ENCODE measurements at regions not wholly inside any gene's neighbourhood (a gene's known extent, or its start where the extent isn't known, plus 50 kb on each side); places are given as distances from the start of the nearest gene placed in this dataset.

DNA sequence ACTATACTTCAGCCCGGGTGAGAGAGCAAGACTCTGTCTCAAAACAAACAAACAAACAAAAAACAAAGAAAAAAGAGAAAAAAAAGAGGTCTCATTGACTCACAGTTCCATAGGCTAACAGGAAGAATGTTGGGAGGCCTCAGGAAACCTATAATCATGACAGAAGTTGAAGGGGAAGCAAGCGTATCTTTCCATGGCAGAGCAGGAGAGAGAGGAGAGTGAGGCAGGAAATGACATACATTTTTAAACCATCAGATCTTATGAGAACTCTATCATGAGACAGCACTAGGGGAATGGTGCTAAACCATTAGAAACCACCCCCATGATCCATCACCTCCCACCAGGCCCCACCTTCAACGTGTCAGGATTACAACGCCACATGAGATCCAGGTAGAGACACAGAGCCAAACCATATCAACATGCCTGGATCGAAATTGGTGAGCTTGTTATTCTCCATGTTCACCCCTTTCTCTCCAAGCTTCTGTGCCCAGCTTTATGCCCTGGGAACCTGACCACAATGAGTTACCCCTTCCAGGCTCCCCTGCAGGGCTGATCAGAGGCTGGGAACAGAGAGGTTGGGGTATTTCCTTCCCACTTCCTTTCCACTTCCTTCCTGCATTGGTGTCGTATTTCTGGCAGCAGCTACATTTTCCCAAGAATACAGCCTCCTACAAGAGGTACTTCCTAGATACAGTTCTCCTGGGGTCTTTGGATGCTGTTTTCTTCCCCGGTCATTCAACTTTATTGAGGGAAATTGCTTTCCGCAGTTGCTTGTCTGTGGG is 219.3 kb upstream of the FLRT2 start:
- H3K9me3 ChIP-seq (ENCODE audit: low read length) = peaks cover 6% of the 10 kb centered on the region

DNA sequence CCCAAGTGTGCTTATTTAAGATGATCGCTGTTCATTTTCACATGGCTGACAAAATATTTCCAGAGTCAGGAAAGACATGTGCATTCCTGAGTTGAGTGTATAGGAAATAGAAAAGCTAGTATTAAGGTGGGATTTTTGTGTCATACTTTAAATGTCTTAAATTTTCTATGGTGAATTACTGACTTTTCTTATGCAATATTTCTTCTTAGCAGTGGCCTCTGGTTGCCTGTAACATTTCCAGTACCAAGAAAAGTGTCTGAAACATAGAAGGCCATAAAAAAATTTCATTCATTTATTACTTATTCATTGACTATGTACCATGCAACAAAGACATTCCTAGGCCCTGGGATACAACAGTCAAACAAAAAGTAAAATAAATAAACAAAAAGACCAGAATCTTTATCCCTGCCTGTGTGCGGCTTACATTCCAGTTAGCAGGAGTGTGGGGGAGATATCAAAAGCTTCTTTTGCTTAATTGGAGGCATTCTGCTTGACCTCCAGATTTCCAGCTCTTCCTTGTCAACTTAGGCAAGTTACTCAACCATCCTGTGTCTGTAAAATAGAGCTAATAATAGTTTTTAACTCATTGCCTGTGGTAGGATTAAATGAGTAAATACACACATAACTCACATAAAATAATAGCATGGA is 216.3 kb upstream of the FLRT2 start:
- H3K79me2 ChIP-seq (ENCODE audit: low read length) = no peaks in the 10 kb centered on the region
- no peaks in the 10 kb centered on the region for H3K9me2 ChIP-seq (replicated peaks; ENCODE audit: insufficient read depth, low read length)
- peaks cover 11% of the 10 kb centered on the region for H3K9me3 ChIP-seq (ENCODE audit: low read length)
- no peaks in the 10 kb centered on the region for H4K20me1 ChIP-seq (ENCODE audit: insufficient read depth, low read depth, low read length)
- H2AFZ ChIP-seq (ENCODE audit: low read length) = no peak overlapping the region
- no peak overlapping the region for H3K4me2 ChIP-seq (ENCODE audit: low read depth, low read length, poor library complexity, severe bottlenecking)
- H3K4me3 ChIP-seq (ENCODE audit: low read length) = no peak overlapping the region
- no peak overlapping the region for H3K27ac ChIP-seq (ENCODE audit: low read length)
- H3K9ac ChIP-seq (ENCODE audit: low read length) = no peak overlapping the region
- H3K27me3 ChIP-seq (ENCODE audit: low read length) = no peaks in the 10 kb centered on the region; the same call in 1 of the 2 replicates
- DNase-seq = no peak
- H3K4me1 ChIP-seq (ENCODE audit: low read length) = no peaks in the 10 kb centered on the region
- H3K36me3 ChIP-seq (ENCODE audit: insufficient read depth, low read length) = no peaks in the 10 kb centered on the region

More for the DNA sequence above, 219.3 kb upstream of the FLRT2 start:
- H3K9me2 ChIP-seq (replicated peaks; ENCODE audit: insufficient read depth, low read length) = no peaks in the 10 kb centered on the region
- no peak overlapping the region for H3K4me2 ChIP-seq (ENCODE audit: low read depth, low read length, poor library complexity, severe bottlenecking)
- H3K27me3 ChIP-seq (ENCODE audit: low read length) = no peaks in the 10 kb centered on the region
- H3K36me3 ChIP-seq (ENCODE audit: insufficient read depth, low read length) = no peaks in the 10 kb centered on the region
- no peaks in the 10 kb centered on the region for H3K79me2 ChIP-seq (ENCODE audit: low read length)
- no peak overlapping the region for H3K4me3 ChIP-seq (ENCODE audit: low read length)
- H3K4me1 ChIP-seq (ENCODE audit: low read length) = no peaks in the 10 kb centered on the region
- H2AFZ ChIP-seq (ENCODE audit: low read length) = no peak overlapping the region
- H4K20me1 ChIP-seq (ENCODE audit: insufficient read depth, low read depth, low read length) = no peaks in the 10 kb centered on the region
- H3K27ac ChIP-seq (ENCODE audit: low read length) = no peak overlapping the region
- H3K9ac ChIP-seq (ENCODE audit: low read length) = no peak overlapping the region
- no peak for DNase-seq

DNA sequence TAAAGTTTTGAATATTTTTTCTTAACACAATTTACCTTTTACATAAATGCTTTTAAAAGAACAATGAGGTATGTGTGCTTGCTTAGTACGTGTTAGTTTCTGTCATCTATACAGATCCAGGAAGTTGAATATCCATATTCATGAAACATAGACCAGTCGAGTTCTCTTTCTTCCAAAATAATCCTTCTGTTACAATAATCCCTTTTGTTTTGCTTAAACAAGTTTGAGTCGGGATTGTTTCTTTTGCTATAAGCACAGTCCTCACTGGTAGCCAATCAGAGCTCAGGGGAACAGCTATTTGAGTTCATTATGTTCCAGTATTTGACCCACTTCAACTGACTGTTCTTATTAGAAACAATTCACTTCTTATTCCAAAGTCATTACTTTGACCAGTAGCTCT is 214.7 kb upstream of the FLRT2 start:
- H3K9me3 ChIP-seq (ENCODE audit: low read length) = peaks cover 11% of the 10 kb centered on the region
- H3K9me2 ChIP-seq (replicated peaks; ENCODE audit: insufficient read depth, low read length) = no peaks in the 10 kb centered on the region
- H3K27me3 ChIP-seq (ENCODE audit: low read length) = no peaks in the 10 kb centered on the region; the same call in 1 of the 2 replicates
- H3K4me3 ChIP-seq (ENCODE audit: low read length) = no peak overlapping the region
- H4K20me1 ChIP-seq (ENCODE audit: insufficient read depth, low read depth, low read length) = no peaks in the 10 kb centered on the region
- no peak overlapping the region for H3K27ac ChIP-seq (ENCODE audit: low read length)
- no peak overlapping the region for H3K4me2 ChIP-seq (ENCODE audit: low read depth, low read length, poor library complexity, severe bottlenecking)
- H3K79me2 ChIP-seq (ENCODE audit: low read length) = no peaks in the 10 kb centered on the region
- H3K9ac ChIP-seq (ENCODE audit: low read length) = no peak overlapping the region
- no peak overlapping the region for H2AFZ ChIP-seq (ENCODE audit: low read length)
- H3K4me1 ChIP-seq (ENCODE audit: low read length) = no peaks in the 10 kb centered on the region
- no peak for DNase-seq
- H3K36me3 ChIP-seq (ENCODE audit: insufficient read depth, low read length) = no peaks in the 10 kb centered on the region

DNA sequence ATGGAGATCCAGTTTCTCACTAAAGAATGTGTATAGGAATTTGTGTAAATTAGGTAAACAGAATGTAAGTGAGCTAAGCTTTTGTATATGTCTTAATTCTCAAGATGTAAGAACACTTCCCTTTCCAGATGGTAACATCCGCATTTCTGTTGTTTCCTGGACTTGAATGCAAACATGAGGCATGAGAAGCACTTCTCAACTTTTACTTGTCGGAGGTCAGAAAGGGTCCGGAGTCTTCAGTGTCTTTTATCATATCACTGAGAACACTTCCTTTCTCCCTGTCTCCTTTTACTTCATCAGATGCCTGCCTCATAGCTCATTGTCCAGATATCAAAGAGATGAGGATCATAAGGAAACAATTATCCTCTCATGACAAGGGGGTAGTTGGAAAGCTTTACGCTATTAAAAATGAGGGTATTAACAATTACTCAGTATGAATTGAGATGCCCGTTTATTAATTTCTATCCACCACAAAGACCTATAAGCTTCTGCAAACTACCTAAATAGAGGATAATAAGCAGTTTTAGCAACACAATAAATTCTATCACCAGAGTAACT is 214.1 kb upstream of the FLRT2 start:
- H2AFZ ChIP-seq (ENCODE audit: low read length) = no peak overlapping the region
- H3K4me1 ChIP-seq (ENCODE audit: low read length) = no peaks in the 10 kb centered on the region
- no peak overlapping the region for H3K27ac ChIP-seq (ENCODE audit: low read length)
- peaks cover 4% of the 10 kb centered on the region; the same call in 1 of the 2 replicates for H3K27me3 ChIP-seq (ENCODE audit: low read length)
- H3K9me2 ChIP-seq (replicated peaks; ENCODE audit: insufficient read depth, low read length) = no peaks in the 10 kb centered on the region
- H3K79me2 ChIP-seq (ENCODE audit: low read length) = no peaks in the 10 kb centered on the region
- H3K9ac ChIP-seq (ENCODE audit: low read length) = no peak overlapping the region
- peaks cover 15% of the 10 kb centered on the region for H3K9me3 ChIP-seq (ENCODE audit: low read length)
- H3K4me2 ChIP-seq (ENCODE audit: low read depth, low read length, poor library complexity, severe bottlenecking) = no peak overlapping the region
- no peaks in the 10 kb centered on the region for H3K36me3 ChIP-seq (ENCODE audit: insufficient read depth, low read length)
- H3K4me3 ChIP-seq (ENCODE audit: low read length) = no peak overlapping the region
- no peak for DNase-seq
- H4K20me1 ChIP-seq (ENCODE audit: insufficient read depth, low read depth, low read length) = no peaks in the 10 kb centered on the region

DNA sequence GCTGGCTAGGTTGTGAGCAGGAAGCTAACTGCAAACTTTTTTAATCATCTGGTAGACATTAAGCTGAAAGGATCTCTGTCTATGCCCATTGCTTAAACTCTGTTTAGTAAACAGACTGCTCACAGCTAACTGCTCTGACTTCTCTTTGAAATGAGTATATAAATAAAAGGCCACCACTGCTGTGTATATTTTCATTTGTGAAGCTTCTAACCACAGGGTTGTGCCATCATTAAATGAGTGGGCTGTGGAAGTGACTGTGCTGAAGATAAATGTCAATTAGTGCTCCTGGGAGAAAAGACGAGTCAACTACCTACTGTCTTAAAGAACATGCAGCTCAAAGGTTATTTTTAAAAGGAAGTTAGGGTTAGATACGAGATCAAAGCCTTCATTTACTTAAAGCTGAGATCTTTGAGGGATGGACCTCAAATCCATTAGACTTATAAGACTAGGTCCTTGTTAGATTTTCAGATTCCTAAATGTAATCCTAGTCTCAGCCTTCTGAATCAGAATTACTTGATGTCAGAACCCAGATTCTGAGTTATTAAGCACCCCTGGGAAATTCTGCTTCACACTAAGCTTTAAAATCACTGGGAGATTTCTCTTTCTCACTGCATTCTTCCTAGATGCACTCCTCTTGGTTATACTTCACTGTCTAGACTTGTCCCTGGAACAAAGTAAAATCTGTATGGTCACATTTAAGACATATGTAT is 213.1 kb upstream of the FLRT2 start:
- Histone ChIP-seq H3K36me3 (ENCODE audit: insufficient read depth, low read length) (no peaks in the 10 kb centered on the region), H3K4me3 (ENCODE audit: low read length) (no peak overlapping the region), H3K9me3 (ENCODE audit: low read length) (peaks cover 15% of the 10 kb centered on the region), H3K9me2 (replicated peaks; ENCODE audit: insufficient read depth, low read length) (no peaks in the 10 kb centered on the region), H3K27me3 (ENCODE audit: low read length) (peaks cover 6% of the 10 kb centered on the region; the same call in 1 of the 2 replicates), H3K79me2 (ENCODE audit: low read length) (no peaks in the 10 kb centered on the region), H3K4me1 (ENCODE audit: low read length) (no peaks in the 10 kb centered on the region), H2AFZ (ENCODE audit: low read length) (no peak overlapping the region), H3K27ac (ENCODE audit: low read length) (no peak overlapping the region), H4K20me1 (ENCODE audit: insufficient read depth, low read depth, low read length) (no peaks in the 10 kb centered on the region), H3K4me2 (ENCODE audit: low read depth, low read length, poor library complexity, severe bottlenecking) (no peak overlapping the region), H3K9ac (ENCODE audit: low read length) (no peak overlapping the region)
- DNase-seq = no peak

DNA sequence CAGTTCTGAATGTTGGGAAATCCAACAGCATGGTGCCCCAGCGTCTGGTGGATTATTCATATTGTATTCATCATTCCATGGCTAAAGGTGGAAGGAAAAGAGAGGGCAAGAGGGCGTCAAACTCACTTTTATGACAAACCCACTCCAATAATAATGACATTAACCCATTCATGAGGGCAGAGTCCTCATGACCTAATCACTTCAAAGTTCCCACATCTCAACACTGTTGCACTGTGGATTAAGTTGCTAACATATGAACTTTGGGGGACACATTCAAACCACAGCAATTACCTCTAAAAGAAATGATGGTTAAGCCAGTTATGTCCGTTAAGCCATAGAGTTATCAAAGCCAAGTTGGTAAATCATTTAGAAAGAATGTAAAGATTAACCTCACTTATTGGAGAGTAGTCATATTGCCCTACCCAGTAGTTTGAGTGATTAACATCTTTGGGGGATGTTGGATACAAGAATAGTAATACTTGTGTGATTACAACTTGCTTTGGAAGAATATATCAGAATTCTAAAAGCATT is 212.4 kb upstream of the FLRT2 start:
- H3K9me2 ChIP-seq (replicated peaks; ENCODE audit: insufficient read depth, low read length) = no peaks in the 10 kb centered on the region

DNA sequence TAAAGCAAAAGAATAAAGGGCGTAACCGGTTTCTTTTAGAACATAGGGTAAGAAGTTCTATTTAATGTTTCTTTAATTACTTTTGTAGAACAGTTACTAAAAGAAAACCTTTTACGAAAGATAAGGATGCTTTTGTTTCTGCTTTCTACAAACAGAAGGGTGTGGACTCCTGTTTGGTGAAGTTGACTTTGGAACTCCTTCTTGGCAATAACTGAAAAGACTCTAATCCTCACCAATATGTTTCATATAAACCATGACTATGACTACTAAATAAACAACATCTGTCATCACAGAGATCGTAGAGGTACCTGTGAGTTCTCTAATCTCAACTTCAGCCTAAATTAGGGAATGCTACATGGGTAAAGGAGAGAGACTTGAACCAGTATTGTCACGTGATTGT is 210.8 kb upstream of the FLRT2 start:
- Histone ChIP-seq H2AFZ (ENCODE audit: low read length) (no peak overlapping the region), H3K27ac (ENCODE audit: low read length) (no peak overlapping the region), H3K4me2 (ENCODE audit: low read depth, low read length, poor library complexity, severe bottlenecking) (no peak overlapping the region), H3K9me2 (replicated peaks; ENCODE audit: insufficient read depth, low read length) (no peaks in the 10 kb centered on the region), H3K4me3 (ENCODE audit: low read length) (no peak overlapping the region), H3K9ac (ENCODE audit: low read length) (no peak overlapping the region), H3K9me3 (ENCODE audit: low read length) (peaks cover 29% of the 10 kb centered on the region), H3K27me3 (ENCODE audit: low read length) (peaks cover 6% of the 10 kb centered on the region; the same call in 1 of the 2 replicates), H4K20me1 (ENCODE audit: insufficient read depth, low read depth, low read length) (no peaks in the 10 kb centered on the region), H3K4me1 (ENCODE audit: low read length) (no peaks in the 10 kb centered on the region), H3K36me3 (ENCODE audit: insufficient read depth, low read length) (no peaks in the 10 kb centered on the region), H3K79me2 (ENCODE audit: low read length) (no peaks in the 10 kb centered on the region)
- no peak for DNase-seq

More for the DNA sequence above, 212.4 kb upstream of the FLRT2 start:
- no peaks in the 10 kb centered on the region for H3K36me3 ChIP-seq (ENCODE audit: insufficient read depth, low read length)
- no peak overlapping the region for H3K4me2 ChIP-seq (ENCODE audit: low read depth, low read length, poor library complexity, severe bottlenecking)
- no peak overlapping the region for H2AFZ ChIP-seq (ENCODE audit: low read length)
- no peak overlapping the region for H3K4me3 ChIP-seq (ENCODE audit: low read length)
- no peak for DNase-seq
- no peaks in the 10 kb centered on the region for H3K4me1 ChIP-seq (ENCODE audit: low read length)
- H3K79me2 ChIP-seq (ENCODE audit: low read length) = no peaks in the 10 kb centered on the region
- H4K20me1 ChIP-seq (ENCODE audit: insufficient read depth, low read depth, low read length) = no peaks in the 10 kb centered on the region
- H3K27ac ChIP-seq (ENCODE audit: low read length) = no peak overlapping the region
- H3K27me3 ChIP-seq (ENCODE audit: low read length) = peaks cover 6% of the 10 kb centered on the region; the same call in 1 of the 2 replicates
- peaks cover 16% of the 10 kb centered on the region for H3K9me3 ChIP-seq (ENCODE audit: low read length)
- H3K9ac ChIP-seq (ENCODE audit: low read length) = no peak overlapping the region
